GM06990 (cell line): ENCODE measurements at regions not wholly inside any gene's neighbourhood (a gene's known extent, or its start where the extent isn't known, plus 50 kb on each side); places are given as distances from the start of the nearest gene placed in this dataset.

Source experiments
- DNase-seq: peaks from one replicate; pipeline ENCODE4 v3.0.0-alpha.2; 2011; ENCODE audit not compliant: insufficient read length; ENCODE audit errors: extremely low read depth
- H3K27me3 ChIP-seq: replicated peaks from 2 replicates; pipeline ENCODE4 v1.6.0; 2011; ENCODE audit warnings: low read length; ENCODE audit not compliant: control insufficient read depth, insufficient read depth
- H3K36me3 ChIP-seq: 2 replicates; pipeline ENCODE4 v1.5.1; 2011; ENCODE audit warnings: low read length; ENCODE audit not compliant: control insufficient read depth, insufficient read depth
- H3K4me3 ChIP-seq: replicated peaks from 2 replicates; pipeline ENCODE4 v1.5.1; 2011; ENCODE audit warnings: low read depth, mild to moderate bottlenecking, control low read depth, low read length
- CTCF ChIP-seq: IDR thresholded peaks from 2 replicates; pipeline ENCODE4 v1.5.1; 2011; ENCODE audit warnings: low read length, control low read depth, mild to moderate bottlenecking, inconsistent platforms; ENCODE audit not compliant: insufficient read depth, poor library complexity, severe bottlenecking

- DNase-seq: no peak
- no peak for TF ChIP-seq CTCF
- Histone ChIP-seq H3K36me3 (no peaks in the 10 kb centered on the region), H3K27me3 (no peaks in the 10 kb centered on the region), H3K4me3 (no peak overlapping the region)
These were observed 201.8 kb upstream of the IER5L start for GRCh38 chr9:129379886-129380285.

- DNase-seq: no peak
- Histone ChIP-seq H3K4me3 (no peak overlapping the region), H3K36me3 (no peaks in the 10 kb centered on the region), H3K27me3 (no peaks in the 10 kb centered on the region)
- TF ChIP-seq CTCF: no peak
These were observed 201.2 kb upstream of the IER5L start for GRCh38 chr9:129379181-129379836.

- no peak for DNase-seq
- no peaks in the 10 kb centered on the region for H3K27me3 ChIP-seq
- no peak for TF ChIP-seq CTCF
- no peaks in the 10 kb centered on the region for H3K36me3 ChIP-seq
- no peak overlapping the region for H3K4me3 ChIP-seq
These were observed 200.0 kb upstream of the IER5L start for GRCh38 chr9:129377931-129378661.

- TF ChIP-seq CTCF: no peak
- Histone ChIP-seq H3K4me3 (no peak overlapping the region), H3K36me3 (no peaks in the 10 kb centered on the region), H3K27me3 (no peaks in the 10 kb centered on the region)
- no peak for DNase-seq
These were observed 199.1 kb upstream of the IER5L start for GRCh38 chr9:129377181-129377580.

- DNase-seq: no peak
- Histone ChIP-seq H3K4me3 (no peak overlapping the region), H3K36me3 (no peaks in the 10 kb centered on the region), H3K27me3 (no peaks in the 10 kb centered on the region)
- TF ChIP-seq CTCF: no peak
These were observed 197.8 kb upstream of the IER5L start for GRCh38 chr9:129375845-129376244.
